Chondrocyte (in vitro differentiated cells): ENCODE measurements at regions not wholly inside any gene's neighbourhood (a gene's known extent, or its start where the extent isn't known, plus 50 kb on each side); places are given as distances from the start of the nearest gene placed in this dataset.

Source experiments
- DNase-seq: peaks from one replicate; pipeline ENCODE4 v3.0.0; 2021; ENCODE audit warnings: mixed read lengths, low spot score
- H3K27ac Mint-ChIP-seq: one replicate; pipeline ENCODE4 v1.8.0; 2021; ENCODE audit warnings: mild to moderate bottlenecking, moderate library complexity, mixed read lengths; ENCODE audit not compliant: unreplicated experiment
- H3K27me3 Mint-ChIP-seq: 2 replicates; pipeline ENCODE4 v1.8.0; 2021; ENCODE audit warnings: low read depth, mixed read lengths
- H3K36me3 Mint-ChIP-seq: 2 replicates; pipeline ENCODE4 v1.8.0; 2021; ENCODE audit warnings: low read depth, mixed read lengths
- H3K4me1 Mint-ChIP-seq: 2 replicates; pipeline ENCODE4 v1.8.0; 2021; ENCODE audit warnings: low read depth, mild to moderate bottlenecking, mixed read lengths
- H3K4me3 Mint-ChIP-seq: one replicate; pipeline ENCODE4 v1.8.0; 2021; ENCODE audit warnings: mild to moderate bottlenecking, moderate library complexity, mixed read lengths; ENCODE audit not compliant: unreplicated experiment
- H3K9me3 Mint-ChIP-seq: 2 replicates; pipeline ENCODE4 v1.8.0; 2021; ENCODE audit warnings: low read depth, mixed read lengths
- TF ChIP-seq, protein P1 (sequence below): fragments of 200-600 bp; sonication (generic); IDR thresholded peaks from 2 replicates; pipeline ENCODE4 v1.5.0; 2021; ENCODE audit warnings: antibody characterized with exemption, mild to moderate bottlenecking, moderate library complexity

DNA sequence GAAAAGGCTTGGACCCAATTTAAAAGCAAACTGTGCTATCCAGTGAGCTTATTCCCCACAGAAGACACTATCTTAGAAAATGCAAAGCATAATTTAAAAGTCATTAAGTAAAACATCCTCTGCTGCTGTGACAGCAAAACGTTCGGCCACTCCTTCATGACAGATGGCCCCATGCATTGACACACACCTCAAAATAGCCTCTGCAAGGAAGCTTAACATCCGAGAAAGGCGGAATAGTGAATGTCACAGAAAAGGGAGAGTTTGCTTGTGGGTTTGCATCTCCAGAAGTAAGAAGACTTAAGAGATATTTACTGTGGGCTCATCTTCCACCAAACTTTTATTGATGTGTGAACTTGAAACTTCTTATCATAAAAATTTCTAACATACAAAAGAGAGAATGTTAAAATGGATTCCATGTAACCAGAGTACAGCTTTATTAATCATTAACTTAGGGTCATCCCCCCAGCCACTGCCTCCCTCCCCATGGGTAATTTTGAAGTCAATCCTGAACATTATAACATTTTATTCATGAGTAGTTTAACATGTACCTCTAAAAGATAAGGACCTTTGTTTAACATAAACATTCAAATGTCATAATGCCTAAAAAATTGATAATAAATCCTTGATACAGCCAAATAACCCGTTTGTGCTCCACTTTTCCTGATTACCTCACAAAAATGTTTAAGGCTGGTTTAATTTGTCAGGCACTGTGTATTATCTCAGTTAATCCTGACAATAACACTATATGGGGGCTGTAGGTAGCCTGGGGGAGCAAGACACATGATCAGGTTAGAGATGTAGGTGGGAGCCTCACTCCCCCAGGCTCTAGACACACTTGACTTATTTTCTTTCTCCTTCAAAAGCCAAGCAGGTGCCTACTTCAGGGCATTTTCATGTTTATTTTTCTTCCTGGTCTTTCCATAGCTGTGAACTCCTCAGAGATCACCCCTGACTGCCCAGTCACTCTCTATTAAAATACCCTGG is 119.7 kb upstream of the TMCC3 start:
- H3K36me3 Mint-ChIP-seq: no peaks in the 10 kb centered on the region
- H3K4me1 Mint-ChIP-seq: peaks cover 27% of the 10 kb centered on the region
- peaks cover 5% of the 10 kb centered on the region for H3K9me3 Mint-ChIP-seq
- H3K27me3 Mint-ChIP-seq: peaks cover 15% of the 10 kb centered on the region
- TF ChIP-seq, protein P1, sequence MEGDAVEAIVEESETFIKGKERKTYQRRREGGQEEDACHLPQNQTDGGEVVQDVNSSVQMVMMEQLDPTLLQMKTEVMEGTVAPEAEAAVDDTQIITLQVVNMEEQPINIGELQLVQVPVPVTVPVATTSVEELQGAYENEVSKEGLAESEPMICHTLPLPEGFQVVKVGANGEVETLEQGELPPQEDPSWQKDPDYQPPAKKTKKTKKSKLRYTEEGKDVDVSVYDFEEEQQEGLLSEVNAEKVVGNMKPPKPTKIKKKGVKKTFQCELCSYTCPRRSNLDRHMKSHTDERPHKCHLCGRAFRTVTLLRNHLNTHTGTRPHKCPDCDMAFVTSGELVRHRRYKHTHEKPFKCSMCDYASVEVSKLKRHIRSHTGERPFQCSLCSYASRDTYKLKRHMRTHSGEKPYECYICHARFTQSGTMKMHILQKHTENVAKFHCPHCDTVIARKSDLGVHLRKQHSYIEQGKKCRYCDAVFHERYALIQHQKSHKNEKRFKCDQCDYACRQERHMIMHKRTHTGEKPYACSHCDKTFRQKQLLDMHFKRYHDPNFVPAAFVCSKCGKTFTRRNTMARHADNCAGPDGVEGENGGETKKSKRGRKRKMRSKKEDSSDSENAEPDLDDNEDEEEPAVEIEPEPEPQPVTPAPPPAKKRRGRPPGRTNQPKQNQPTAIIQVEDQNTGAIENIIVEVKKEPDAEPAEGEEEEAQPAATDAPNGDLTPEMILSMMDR: no peak
- no peak for DNase-seq
- no peak overlapping the region for H3K27ac Mint-ChIP-seq
- no peak overlapping the region for H3K4me3 Mint-ChIP-seq

DNA sequence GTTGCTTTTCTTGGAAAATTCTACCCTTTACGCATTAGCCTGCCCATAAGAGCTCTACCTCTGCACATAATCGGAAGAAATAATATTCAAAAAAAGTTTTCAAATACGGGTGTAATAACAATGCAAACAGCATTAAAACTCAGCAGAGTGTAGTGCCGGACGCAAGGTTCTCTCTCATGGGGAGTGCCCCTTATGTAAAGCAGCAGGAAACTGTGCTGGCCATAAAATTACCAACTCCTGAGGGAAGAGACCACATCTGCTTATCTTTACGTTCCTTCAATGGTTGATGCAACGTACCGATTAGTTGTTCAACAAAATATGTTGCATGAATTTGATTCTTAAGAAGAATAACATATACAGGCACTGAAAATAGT is 118.7 kb upstream of the TMCC3 start:
- peaks cover 2% of the 10 kb centered on the region for H3K9me3 Mint-ChIP-seq

GRCh38 chr12:94768398-94769046 is 118.2 kb upstream of the TMCC3 start:
- Mint-ChIP-seq H3K9me3 (no peaks in the 10 kb centered on the region), H3K4me1 (peaks cover 27% of the 10 kb centered on the region), H3K36me3 (no peaks in the 10 kb centered on the region), H3K27ac (no peak overlapping the region), H3K4me3 (no peak overlapping the region), H3K27me3 (peaks cover 9% of the 10 kb centered on the region)
- DNase-seq: no peak
- TF ChIP-seq, protein P1: no peak

More for the DNA sequence above, 118.7 kb upstream of the TMCC3 start:
- TF ChIP-seq, protein P1: no peak
- DNase-seq: no peak
- Mint-ChIP-seq H3K4me3 (no peak overlapping the region), H3K27me3 (peaks cover 9% of the 10 kb centered on the region), H3K4me1 (peaks cover 27% of the 10 kb centered on the region), H3K27ac (no peak overlapping the region), H3K36me3 (no peaks in the 10 kb centered on the region)

DNA sequence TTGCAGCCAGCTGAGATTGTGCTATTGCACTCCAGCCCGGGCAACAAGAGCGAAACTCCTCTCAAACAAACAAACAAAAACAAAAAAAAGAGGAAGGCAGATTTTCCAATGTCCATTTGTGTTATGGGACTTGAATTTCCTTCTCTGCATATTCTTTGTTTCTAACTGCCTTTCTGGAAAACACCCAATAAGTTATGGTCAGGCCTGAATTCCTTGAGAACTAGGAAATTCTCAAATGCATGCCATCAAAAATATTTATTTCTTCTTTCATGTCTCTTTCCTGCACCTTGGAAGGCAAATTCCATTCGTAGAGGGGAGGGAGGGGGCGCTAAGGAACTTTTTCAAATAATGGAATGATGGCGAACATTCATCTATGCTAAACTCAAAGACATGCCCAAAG is 117.6 kb upstream of the TMCC3 start:
- no peaks in the 10 kb centered on the region for H3K9me3 Mint-ChIP-seq
- DNase-seq: no peak
- H3K27ac Mint-ChIP-seq: no peak overlapping the region
- H3K4me3 Mint-ChIP-seq: no peak overlapping the region
- H3K27me3 Mint-ChIP-seq: peaks cover 9% of the 10 kb centered on the region
- peaks cover 27% of the 10 kb centered on the region for H3K4me1 Mint-ChIP-seq
- H3K36me3 Mint-ChIP-seq: no peaks in the 10 kb centered on the region
- TF ChIP-seq, protein P1: no peak

DNA sequence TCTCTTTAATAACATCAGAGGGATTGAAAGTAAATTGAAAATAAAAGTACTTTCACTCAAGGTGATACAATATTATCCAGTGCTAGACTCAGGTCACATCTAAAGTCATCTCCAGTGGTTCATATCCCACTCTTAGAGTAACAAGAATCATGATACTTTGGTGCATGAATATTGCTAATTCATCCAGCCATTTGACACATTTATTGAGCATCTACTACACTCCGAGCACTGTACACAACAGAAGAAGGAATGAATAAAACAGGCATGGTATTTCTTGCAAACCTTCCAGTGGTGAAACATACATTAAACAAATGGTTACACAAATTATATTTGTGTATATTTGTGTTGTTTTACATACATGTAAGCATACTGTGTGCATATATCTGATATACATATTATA is 116.0 kb upstream of the TMCC3 start:
- peaks cover 30% of the 10 kb centered on the region for H3K4me1 Mint-ChIP-seq
- no peak overlapping the region for H3K27ac Mint-ChIP-seq
- DNase-seq: no peak
- H3K4me3 Mint-ChIP-seq: no peak overlapping the region
- peaks cover 3% of the 10 kb centered on the region for H3K27me3 Mint-ChIP-seq
- no peaks in the 10 kb centered on the region for H3K9me3 Mint-ChIP-seq
- H3K36me3 Mint-ChIP-seq: no peaks in the 10 kb centered on the region
- TF ChIP-seq, protein P1: no peak
